Germinal center (tissue), 1 donor: ENCODE measurements at regions not wholly inside any gene's neighbourhood (a gene's known extent, or its start where the extent isn't known, plus 50 kb on each side); places are given as distances from the start of the nearest gene placed in this dataset.

Experiments used
- DNase-seq: peaks from one replicate; pipeline ENCODE4 v3.0.0; 2012; ENCODE audit warnings: mixed read lengths, low spot score

DNA sequence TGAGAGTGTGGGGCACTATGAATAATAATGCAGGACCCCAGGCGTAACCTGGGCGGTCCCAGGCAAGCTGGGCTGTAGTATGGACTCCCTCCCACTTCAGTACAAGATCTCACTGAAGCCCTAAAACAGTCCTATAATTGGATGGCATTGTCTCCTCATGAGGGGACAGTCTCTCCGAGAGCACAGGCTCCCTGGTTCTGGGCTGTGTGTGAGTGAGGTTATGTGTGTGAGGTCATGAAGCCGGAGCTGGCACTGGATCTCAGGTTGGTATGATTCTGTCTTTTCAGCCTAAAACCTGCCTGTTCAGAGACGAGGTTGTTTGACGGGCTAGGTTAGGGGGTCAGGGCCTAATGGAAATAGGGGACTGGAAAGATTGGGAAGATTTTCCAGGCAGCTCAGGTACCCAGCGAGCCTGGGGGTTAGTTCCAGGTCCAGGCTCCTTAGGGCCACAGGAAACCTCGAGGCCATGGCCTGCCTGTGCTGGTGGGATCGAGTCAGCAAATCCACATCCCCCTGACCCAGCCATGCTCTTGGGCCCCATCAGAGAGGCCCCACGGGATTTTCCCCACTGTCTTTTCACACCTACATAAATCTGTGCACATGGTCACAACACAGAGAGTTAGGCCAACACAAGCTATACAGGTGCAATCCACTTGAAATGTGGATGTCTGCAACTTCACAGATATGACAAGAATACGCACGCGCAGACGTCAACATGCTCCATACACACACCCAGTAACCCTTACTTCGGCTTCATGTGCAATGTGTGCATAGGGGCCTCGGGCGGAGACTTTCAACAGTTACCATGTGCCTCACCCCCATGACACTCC is 94.8 kb downstream of the INHBB start:
- DNase-seq, result no peak

DNA sequence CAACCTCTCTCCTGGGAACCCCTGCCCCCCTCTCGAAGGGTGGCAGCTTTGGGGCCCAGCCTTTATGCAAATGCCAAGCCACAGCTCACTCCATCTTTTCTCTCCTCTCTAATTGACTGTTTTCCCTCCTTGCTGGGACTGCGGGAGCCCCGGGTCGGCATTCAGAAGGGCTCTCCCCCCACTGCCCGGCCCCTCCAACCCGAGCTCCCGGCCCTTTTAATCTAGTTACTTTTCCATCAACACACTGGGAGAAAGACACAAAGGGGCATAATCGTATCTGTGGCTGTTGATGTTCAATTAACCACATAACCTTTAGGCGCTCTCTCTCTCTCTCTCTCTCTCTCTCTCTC is 95.4 kb downstream of the INHBB start:
- DNase-seq, result no peak

GRCh38 chr2:120441744-120442471 is 96.0 kb downstream of the INHBB start:
- DNase-seq, result no peak

DNA sequence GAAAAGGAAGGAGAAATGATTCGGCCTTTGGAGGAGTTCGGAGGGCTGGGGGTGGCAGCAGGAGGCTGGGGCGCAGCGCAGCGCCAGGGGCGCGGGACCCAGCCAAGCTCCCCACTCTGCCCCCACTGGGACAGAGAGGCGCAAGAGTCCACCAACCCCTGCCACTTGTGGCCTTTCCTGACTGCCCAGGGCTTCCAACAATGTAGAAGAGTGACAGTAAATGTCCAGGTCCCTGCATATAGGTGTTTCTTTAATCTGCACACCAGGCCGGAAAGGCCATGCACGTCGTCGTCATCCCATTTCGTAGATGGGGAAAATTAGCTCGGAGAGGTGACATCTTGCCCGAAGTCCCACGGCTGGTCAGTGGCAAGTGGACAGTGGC is 96.6 kb downstream of the INHBB start:
- DNase-seq, result no peak

DNA sequence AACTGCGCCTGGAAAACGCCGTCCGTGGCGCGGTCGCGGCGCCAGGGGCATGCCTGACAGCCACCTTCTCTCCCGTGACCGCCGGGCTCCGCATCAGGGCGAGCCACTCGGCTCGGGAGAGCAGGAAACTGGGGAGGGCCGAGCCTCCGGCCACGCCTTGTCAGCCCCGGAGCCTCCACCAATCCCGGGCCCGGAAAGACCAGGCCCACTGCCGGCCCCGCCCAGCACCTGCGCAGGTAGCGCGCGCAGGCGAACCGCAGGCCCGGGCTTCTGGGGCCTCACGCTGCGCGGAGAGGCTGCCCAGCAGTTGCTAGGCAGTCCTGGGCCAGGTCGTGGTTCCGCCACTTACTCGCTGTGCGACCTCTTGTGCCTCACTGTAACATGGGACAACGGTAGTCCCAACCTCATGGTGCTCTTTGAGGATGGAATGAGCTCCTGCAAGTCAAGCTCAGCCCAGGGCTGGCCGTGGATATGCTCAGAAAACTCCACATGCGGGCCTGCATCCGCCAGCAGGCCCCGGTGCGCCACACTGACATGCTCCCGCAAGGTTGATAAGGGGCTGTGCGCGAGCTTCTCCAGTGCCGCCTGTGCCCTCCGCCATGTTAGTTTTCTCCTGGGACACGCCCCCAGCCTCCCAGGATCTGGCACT is 97.1 kb downstream of the INHBB start:
- DNase-seq, result peak; percentile 44

- no peak for DNase-seq
Observed at GRCh38 chr2:120443946-120444345, 98.0 kb downstream of the INHBB start.

- DNase-seq, result no peak
Observed at GRCh38 chr2:120444691-120445240, 98.8 kb downstream of the INHBB start.

DNA sequence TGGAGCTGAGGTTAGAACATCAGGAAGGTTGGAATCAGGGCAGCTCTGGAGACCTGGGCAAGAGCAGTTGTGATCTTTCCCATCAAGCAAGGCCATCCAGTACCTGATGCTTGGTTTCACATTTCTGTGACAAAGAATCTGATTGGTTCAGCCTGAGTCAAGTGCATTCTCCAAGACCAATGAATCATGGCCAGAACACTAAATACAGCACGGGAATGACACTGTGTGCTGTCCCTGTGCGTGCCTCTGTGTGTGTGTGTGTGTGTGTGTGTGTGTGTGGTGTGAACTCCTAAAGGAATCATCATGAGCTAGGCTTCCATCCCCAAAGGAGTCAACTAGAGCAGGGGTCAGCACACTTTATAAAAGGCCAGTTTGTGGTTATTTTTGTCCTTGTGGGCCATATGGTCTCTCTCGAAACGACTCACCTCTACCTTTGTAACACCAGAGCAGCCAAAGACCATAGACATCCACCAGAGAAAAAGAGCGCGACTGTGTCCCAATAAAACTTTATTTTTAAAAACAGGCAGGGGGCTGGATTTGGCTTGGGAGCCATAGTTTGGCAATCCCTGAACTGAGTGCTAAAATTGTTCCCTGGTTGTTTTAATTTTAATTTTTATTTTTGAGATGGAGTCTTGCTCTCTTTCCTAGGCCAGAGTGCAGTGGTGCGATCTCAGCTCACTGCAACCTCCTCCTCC is 99.7 kb downstream of the INHBB start:
- no peak for DNase-seq

DNA sequence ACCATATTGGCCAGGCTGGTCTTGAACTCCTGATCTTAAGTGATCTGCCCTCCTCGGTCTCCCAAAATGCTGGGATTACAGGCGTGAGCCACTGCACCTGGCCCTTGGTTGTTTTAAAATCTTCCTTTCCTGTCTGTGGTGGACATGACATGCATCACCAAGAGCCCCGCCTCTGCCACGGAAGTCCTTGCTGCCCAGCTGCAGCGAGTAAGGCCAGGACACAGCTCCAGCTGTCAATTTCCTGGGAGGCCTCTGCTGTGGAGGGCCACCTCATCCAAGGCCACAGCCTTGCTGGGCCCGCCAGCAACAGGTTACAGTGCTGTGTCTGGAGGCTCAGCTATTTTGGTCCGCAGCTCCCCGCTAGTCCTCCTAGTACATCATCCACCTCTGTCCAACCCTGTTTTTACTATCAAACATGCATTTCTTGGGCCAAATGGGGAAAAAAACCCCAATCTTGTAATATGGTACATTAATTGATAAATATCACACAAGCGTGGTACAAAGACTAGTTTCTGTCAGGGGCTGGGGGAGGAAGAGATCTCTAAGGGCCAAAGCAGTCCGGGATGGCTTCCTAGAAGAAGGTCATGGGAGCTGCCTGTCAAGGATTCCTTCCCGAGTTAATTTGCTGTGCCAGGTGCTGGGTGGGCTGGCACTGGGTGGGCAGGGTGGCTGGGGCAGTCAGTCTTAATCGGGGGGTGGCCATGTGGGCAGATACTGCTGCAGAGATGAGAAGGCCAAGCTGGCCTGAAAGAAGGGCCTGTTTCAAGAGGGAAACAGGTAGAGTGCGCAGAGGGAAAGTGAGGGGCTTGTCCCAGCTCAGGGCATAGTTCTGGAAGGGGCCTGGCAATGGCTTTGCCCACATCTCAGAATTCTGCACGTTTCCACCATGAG is 100.5 kb downstream of the INHBB start:
- DNase-seq, result no peak

DNA sequence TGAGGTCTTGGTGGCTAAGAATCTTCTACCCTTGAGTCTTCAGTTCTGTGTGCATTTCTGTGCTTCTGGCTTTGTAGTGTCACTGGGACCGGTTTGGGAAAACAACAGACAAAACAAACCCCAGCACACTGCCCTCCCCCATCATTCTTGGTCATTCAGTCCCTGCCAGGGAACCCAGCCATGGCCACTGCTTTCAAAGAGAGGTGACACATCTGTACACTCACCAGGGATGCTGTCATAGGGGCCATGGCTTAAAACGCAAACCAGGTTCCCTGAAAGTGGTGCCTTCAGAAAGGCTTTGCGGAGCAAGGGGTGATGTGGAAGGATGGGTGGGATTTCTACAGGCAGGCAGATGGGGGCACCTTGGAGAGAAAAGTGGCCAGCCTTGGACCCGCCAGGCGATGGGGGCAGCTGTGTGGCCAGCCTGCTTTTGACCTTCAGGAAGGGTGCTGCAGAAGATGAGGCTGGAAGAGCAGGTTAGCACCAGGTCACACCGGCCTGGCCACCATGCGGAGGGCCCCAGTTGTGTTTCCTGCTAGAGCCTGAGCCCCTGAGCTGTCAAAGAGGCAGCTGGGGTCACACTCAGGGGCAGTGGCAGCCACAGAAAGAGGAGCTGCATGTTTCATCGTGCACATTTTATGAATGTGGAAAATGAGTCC is 101.3 kb downstream of the INHBB start:
- DNase-seq, result no peak

- no peak for DNase-seq
Observed at GRCh38 chr2:120448436-120448835, 102.5 kb downstream of the INHBB start.

DNA sequence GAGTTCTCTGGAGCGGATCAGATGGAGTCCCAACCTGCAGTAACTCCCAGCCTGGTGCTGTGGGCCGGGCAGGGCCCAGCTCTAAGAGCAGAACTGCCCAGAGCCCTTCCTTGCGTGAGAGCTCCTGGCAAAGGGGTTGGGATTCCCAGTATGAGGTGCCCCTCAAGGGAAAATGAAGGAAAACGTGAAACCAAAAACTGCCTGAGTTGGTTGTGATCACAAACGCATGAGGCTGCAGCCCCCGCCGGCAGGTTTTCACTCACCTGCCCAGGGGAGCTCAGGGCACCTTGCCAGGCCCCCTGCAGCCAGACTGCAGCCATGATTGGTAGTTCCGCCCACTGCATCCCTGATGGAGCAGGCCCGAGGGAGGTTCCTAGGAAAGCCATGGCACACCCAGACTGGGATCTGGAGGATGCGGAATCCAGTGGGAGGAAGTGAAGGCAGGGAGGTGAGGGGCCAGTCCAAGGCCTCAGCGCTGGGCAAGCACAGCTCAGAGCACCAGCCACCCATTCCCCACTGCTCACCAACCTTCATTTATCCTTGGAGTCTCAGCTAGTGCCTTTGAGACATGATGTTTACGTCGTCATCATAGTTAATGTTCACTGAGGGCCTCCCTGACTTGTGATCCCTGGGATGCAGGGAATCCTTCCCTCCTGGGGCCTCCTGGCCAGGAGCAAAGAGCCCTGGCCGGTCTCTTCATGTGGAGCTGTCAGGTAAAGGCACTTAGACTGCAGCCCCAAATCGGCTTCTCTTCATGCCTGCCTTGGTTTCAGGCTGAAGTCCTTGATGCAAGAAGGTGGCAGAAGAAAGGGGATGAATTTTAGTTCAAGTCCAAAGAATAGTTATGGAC is 103.2 kb downstream of the INHBB start:
- no peak for DNase-seq

DNA sequence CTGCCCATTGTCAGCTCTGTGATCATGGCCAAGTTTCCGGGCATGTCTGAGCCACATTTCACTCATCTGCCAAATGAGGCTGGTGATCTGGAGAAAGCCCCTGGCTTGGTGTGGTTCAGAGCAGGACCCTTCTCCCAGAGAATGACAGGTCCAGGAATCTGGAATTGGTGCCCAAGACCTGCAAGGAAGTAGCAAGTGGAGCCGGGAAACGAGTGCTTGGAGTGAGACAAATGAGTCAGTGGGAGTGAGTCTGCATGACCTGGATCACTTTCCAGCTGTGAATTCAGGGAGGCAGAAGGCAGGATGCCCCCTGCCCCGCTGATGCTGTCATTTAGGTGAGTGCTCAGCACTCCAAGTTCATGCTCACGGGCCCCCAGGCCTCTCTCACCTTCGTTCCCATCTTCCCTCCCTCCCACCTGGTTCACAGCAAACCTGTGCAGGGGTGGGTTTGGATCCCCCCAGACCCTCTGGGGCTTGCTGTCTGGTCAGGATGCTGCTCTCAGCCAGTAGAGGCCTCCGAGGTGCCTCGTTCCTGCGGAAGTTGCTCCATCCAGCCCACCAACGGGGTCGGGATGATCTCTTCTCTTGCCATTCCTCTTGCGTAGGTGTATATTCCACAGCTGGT is 104.4 kb downstream of the INHBB start:
- DNase-seq, result no peak

DNA sequence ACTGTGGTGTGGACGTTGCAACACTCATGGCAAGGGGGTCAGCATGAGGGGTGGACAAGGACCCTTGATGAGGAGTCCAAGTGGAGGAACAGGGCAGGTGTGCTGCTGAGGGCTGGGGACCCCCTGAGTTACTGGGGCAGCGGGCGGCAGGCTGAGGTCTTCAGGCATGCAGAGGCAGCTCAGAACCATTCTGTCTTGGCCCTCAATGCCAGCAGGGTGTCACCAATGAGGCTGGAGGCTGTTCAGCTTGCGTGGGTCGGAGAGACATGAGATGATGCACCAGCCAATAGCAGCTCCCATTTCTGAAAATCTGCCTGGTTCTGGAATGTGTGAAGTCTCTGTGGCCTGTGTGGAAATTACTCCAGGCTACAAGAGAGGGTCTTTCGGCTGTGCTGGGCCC is 105.4 kb downstream of the INHBB start:
- DNase-seq, result no peak

DNA sequence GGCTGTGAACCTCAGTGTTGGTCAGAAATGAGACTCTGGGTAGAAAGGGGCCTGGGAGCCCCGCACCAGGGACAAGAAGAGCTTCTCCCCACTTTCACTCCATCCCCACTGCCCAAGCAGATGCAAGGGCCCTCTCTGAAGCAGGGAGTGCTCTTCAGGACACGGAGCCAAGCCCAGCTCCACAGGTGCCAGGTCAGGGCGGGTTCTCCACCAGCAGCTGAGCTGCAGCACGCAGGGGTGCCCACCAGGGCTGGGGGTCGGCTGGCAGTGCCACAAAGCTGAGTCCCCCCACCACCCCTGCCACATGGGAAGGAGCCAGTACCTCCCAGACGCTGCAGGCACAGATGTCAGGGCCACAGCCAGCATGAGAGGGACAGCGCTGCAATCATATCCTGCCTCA is 106.2 kb downstream of the INHBB start:
- no peak for DNase-seq

DNA sequence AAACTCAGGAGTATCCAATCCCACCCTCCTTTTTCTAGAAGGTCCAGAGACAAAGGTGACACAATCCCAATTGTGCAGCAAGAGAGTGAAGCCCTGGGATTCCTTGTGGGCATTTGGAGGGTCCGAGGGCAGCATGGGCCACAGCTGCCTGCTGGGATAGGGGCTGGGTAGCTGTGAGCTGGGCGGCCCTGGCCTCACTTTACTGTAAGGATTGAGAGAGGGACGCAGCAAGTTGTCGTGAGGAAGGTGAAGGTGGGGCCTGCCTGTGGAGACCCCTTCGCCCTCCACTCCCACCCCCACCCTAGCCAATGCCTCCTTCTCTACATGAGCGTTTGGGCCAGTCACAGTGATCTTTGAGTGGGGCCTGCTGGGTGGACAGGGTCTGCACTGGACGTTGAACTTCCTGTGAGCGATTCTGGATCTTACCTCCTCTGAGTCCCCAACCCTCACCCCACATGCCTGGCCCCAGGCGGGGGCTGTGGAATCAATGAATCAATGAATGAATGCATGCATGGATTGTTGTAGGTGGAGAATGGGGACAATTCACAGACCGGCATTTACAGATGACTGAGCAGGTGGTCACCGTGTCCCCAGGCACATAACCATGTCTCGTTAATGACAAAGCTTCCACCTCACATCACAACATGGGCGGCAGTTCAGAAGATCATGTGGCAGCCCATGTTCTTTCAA is 107.2 kb downstream of the INHBB start:
- no peak for DNase-seq

- no peak for DNase-seq
Observed at GRCh38 chr2:120453635-120453998, 107.7 kb downstream of the INHBB start.

DNA sequence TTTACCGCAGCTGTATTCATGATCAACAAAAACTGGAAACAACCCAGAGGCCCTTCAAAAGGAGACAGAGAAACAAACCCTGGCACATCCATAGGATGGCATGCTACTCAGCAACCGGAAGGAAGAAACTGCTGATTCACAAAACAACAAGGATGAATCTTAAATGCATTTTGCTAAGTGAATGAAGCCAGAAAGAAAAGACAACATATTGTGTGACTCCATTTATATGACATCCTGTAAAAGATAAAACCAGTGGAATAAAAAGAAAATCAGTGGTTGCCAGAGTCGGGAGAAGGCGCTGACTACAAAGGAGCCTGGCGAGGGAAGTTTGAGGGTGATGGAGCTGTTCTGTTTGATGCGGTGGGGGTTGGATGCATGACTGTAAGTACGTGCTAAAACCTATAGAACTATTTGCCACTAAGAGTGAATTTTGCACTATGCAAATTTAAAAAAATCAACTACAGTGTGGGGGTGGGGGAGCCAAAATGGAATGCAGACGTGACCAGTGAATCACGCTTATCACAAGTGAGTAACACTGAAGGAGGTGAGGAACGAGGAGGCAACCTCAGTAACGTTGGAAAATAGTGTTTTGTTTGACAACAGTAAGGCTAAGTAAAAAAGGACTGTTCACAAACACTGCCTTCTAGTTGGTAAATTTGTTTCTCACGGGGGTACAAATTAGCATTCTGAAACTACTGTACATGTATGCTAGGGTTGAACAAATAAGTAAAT is 108.9 kb downstream of the INHBB start:
- no peak for DNase-seq
